HG03196 (cell line): ENCODE measurements at regions not wholly inside any gene's neighbourhood (a gene's known extent, or its start where the extent isn't known, plus 50 kb on each side); places are given as distances from the start of the nearest gene placed in this dataset.
"Not testable (repeated sequence)": the region's sequence is repeated elsewhere in the genome, so short reads cannot be mapped to it uniquely, and the experiment has no call there.

Source experiments
- ATAC-seq: cut with Tn5 transposase; IDR thresholded peaks from one replicate; pipeline ENCODE4 v1.9.1; 2021; ENCODE audit not compliant: unreplicated experiment

DNA sequence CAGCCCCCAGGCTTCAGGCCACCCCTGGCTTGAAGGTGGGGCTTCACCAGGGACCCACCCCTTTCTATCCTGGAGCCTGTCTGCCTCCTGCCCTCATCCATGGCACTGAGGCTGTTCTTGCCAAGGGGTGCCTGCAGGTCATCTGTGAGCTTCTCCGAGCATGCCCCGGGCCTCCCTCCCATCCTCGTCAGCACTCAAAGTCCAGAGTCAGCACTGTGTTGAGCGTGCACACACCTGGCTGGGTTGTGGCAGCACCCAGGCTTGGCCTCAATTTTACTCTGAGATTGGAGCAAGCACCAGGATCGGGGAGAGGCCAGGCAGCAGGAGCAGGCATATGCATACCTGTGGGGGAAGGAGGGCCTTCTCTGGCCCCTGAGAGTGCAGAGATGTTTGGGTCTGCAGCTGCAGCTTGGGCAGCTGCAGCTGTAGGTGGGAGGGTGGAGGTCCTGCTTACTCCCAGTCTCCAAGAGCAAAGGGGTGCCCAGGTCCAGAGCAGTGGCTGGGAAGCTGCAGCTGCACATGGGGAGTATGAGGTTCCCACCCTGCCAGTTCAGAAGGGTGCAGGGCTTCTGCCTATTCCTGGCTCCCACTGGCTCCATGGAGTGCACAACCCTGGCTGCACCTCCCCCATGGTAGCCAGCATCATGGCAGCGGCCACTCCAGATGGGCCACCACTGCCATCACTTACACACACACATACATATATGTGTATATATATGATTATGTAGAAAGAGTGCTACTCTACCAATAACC lies 488.7 kb downstream of the JRKL start:
- no peak for ATAC-seq

- not testable (repeated sequence) for ATAC-seq
Measured at GRCh38 chr11:96882622-96883021, 492.8 kb downstream of the JRKL start.

GRCh38 chr11:96885405-96885804 lies 495.6 kb downstream of the JRKL start:
- ATAC-seq, result no peak

DNA sequence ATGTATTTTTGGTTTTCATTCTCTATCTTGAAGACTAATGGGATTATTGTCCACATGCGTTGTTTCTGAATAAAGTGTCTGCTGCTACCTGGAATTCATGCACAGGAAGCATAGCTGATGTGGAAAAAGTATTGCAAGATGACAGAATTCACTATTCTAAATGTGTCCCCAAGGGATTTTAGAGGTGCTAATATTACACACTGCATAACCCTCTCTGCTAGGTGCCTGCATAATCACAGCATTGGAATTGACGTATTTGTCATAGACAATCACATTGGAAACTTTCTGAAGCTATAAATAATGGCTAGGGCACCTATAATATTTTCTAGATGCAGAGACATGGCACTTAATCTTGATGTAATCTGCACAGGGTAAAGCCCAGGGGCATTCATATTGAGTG lies 496.1 kb downstream of the JRKL start:
- ATAC-seq, result no peak

- ATAC-seq, result no peak
Measured at GRCh38 chr11:96893988-96894387, 504.2 kb downstream of the JRKL start.

GRCh38 chr11:96894587-96894986 lies 504.8 kb downstream of the JRKL start:
- no peak for ATAC-seq

DNA sequence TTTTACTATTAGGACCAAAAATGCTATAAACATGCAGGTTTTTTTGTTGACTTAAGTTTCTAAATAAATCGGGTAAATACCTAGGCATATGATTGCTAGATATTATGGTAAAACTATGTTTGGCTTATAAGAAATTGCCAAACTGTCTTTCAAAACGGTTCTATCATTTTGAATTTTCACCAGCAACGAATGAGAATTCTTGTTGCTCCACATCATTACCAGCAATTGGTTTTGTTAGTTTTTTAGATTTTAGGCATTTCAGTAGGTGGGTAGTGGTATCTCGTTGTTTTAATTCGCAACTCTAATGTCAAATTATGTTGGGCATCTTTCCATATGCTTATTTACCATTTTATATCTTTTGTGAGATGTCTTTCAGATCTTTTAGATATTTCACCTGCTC lies 510.2 kb downstream of the JRKL start:
- ATAC-seq, result no peak

DNA sequence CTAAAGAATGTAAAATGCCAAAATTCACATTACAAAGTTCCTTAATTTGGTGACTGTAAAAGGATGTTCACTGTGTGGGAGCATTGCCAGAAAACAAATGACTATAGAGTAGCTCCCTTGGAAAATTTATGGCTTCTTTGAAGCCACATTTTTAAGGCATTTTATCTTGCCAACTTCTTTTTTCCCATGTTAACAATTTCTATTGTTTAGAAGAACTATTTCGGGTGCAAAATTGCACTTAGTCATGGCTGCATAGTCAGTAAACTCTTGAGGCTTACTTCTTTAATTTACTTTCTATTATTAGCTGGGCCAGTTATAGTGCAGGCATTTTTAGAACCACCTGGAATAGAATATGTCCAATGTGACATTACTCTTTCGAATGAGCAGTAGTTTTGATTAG lies 515.3 kb downstream of the JRKL start:
- ATAC-seq, result no peak

DNA sequence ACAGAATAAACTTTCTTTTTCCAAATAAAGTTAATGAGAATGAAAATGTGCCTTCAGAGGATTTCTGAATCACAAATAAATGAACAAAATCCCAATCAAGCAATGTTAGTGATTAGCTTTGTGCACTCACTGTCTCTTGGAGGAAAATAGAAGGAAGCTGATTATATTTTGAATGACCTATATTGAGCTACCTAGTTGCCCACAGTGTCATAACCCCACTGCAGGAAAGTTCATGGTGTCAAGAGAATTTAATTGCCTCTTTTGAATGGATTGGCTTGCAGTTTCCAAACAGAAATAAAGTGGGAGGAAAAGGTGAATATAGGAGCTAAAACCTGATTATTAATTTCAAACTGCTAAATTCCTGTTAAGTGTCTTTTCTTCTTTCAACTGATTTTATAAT lies 515.9 kb downstream of the JRKL start:
- no peak for ATAC-seq

- no peak for ATAC-seq
Measured at GRCh38 chr11:96906476-96906875, 516.7 kb downstream of the JRKL start.

DNA sequence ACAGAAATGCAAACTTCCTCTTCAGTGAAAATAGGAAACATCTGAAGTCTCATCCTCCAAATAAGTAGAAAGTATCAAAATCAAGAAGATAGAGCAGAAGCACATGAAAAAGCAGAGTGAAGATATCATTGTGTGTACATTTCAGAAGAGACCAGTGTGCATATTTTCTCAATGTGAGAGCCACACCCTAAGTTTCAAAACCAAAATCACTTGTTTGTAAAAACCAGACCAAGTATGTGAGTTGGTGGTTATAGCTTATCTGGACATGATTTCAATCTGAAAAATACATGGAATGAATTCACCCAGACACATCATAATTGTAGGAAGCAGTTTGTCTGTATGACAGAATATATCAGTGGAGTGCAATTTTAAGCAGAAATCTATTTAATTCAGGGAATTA lies 536.0 kb downstream of the JRKL start:
- no peak for ATAC-seq

DNA sequence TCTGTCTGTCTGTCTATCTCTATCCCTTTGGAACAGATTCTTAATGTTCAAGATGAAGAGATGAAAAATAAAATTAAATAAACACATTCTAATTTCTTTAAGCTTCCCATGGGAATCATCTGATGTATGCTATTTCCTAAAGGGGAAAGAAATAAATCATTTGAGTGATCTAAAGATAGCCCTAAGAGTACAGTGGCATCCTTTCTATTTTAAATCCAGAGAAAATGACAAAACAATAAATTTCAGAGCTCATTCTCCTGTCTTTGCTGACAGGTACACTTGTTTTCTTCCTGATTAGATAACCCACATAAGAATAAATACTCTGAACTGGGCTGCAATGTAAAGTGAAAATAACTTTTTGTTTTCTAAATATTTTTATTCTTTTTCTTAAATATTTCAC lies 550.4 kb downstream of the JRKL start:
- ATAC-seq, result no peak

DNA sequence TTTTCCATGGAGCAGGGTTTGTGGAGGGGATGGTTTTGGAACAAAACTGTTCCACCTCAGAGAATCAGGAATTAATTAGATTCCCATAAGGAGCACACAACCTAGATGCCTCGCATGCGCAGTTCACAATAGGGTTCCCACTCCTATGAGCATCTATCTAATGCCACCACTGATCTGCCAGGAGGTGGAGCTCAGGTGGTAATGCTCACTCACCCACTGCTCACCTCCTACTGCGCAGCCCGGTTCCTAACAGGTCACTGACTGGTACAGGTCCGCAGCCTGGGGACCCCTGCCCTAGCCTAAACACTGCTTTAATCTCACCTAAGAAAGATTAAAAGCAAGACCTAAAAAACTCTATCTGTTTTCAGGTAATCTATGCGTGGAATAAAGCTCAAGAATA lies 553.0 kb downstream of the JRKL start:
- no peak for ATAC-seq

- no peak for ATAC-seq
Measured at GRCh38 chr11:96943970-96944369, 554.2 kb downstream of the JRKL start.

GRCh38 chr11:96948066-96948465 lies 558.3 kb downstream of the JRKL start:
- no peak for ATAC-seq

DNA sequence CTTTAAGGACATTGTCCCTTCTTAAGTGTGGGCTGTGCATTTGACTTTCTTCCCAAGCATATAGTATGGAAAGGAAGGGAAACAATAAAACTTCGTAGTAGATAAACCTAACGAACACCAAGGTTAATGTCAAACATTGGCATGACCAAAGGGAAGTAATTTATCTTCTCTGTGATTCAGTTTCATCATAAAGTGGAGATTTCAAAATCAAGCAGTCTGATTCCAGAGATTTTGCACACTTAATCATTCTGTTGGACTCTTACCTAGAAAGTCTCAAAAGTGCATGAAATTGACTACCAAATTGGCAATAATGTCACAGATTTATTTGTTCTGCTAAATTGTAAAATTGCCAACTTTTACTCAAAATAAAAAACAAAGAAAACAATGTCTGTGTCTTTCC lies 559.7 kb downstream of the JRKL start:
- no peak for ATAC-seq

DNA sequence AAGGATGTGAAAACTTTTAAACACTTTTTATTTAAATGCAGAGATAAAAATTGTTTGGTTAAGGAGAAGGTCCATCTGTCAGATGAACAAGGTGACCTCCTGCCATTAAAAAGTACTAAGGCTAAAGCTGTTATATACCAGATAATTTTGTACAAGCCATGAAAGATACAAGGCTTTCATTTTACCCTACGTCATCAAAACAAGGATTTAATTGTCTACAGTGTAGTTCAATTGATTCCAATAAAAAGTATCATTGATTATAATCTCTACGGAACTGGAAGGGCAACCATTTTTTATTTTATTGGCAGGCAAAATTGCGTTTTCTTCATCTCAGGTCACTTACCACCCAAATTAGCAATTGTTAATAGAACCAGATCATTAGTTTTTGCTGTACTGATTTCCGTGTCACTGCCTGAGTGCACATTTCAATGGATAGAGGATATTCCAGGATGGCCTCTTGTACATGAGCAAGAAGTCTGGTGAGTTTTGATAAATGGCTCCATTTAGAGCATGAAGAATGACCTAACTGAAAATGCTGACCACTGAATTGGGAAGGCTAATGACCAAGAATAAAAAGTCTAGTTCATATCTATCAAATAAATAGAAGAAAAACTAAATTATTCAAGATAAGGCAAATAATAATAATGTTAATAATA lies 564.9 kb downstream of the JRKL start:
- ATAC-seq, result no peak

DNA sequence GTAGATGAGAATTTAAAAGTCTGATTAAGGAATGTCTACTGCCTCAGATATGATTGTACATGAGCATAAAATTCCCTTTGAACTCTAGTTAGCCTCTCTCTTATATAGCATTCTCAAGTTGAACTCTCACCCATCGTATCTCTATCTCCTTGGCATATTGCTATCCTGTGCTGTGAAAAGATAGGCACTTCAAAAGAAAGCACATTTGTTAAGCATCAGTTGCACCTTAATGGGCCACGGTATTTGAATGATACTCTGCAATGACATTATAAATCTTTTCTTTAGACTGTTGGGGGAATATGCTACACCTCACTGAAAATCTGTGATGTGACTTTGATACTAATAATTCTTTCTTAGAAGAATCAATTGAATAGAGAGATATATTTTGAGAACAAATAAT lies 570.7 kb downstream of the JRKL start:
- ATAC-seq, result no peak

- no peak for ATAC-seq
Measured at GRCh38 chr11:96960926-96961325, 571.1 kb downstream of the JRKL start.

DNA sequence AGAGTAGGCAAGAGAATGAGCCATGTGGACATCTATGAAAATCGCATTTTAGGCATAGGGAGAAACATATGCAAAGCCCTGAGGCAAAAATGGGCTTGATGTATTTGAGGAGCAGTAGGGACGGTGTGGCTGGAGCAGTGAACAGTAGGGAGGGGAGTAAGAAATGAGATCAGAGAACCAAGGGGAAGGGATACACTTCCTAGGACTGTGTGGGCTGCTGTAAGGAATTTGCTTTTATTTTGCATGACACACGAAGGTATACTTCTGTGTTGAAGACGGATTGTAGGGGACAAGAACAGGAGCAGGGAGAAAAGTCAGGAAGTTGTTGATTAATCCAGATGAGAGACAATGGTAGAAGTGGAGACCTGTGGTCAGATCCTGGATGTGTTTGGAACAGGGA lies 572.1 kb downstream of the JRKL start:
- ATAC-seq, result no peak

- ATAC-seq, result no peak
Measured at GRCh38 chr11:96963375-96963774, 573.6 kb downstream of the JRKL start.

DNA sequence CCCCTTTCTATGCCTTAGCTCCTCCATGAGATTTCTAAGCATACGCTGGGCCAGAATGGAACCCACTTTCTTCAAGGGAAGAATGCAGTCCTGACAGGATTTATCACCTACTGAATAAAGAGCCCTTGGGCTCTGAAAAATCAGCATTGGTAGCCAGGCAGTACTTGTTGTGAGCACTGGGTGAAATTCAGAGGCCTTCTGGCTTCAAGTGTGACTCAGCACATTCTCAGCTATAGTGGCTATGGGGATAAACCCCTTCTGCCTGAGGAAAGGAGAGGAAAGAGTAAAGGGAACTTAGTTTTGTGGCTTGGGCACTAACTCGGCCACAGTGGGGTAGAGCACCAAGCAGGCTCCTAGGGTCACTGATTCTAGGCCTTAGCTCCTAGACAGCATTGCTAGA lies 574.8 kb downstream of the JRKL start:
- ATAC-seq, result no peak

DNA sequence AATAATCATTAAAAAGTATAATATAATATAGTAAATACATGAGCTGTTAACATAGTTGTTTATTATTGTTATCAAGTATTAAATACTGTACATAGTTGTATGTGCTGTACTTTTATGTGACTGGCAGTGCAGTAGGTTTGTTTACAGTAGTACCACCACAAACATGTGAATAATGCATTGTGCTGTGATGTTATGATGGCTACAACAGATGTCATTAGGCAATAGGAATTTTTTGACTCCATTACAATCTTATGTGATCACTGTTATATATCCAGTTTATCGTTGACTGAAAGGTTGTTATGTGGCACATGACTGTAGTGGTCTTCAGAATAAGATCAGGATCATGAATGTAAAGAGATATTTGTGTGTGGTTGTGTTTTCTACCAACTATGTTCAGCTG lies 577.8 kb downstream of the JRKL start:
- ATAC-seq, result no peak
